HepG2 (cell line): ENCODE measurements at regions not wholly inside any gene's neighbourhood (a gene's known extent, or its start where the extent isn't known, plus 50 kb on each side); places are given as distances from the start of the nearest gene placed in this dataset.

ENCODE experiments used
- ATAC-seq: fragments of 200-7000 bp; cut with Tn5 transposase; 3 replicates; pipeline ENCODE4 v1.9.1; 2020; ENCODE audit warnings: mild to moderate bottlenecking, moderate library complexity
- BruUV-seq: library from RNA; stranded (reverse); fragments of 400-500 nt; replicated peaks from 2 replicates; lab custom pipeline; 2021; lab: Mats Ljungman, UMichigan
- CTCF ChIA-PET: fragments of 300-600 bp; formaldehyde crosslinking; extraction: SDS; loops from one replicate; lab custom pipeline; 2021; ENCODE audit warnings: low total read pairs, inconsistent platforms, low intra/inter-chr PET ratio; lab: Yijun Ruan, JAX
- POLR2A ChIA-PET: fragments of 350-600 bp; sonication (Branson Sonifier 250); formaldehyde crosslinking; loops from one replicate; lab custom pipeline; 2020; ENCODE audit warnings: antibody characterized with exemption, inconsistent platforms; lab: Yijun Ruan, JAX
- DNase-seq: peaks from one replicate; pipeline ENCODE4 v3.0.0-alpha.2; 2015; ENCODE audit warnings: low spot score
- FAIRE-seq: peaks from 3 replicates; lab custom pipeline; 2011; peaks lifted over from hg19 to GRCh38; lab: Jason Lieb, UNC
- H2AFZ ChIP-seq: one replicate; pipeline ENCODE4 v1.6.1; 2011; ENCODE audit warnings: low read length, inconsistent platforms
- H3K27ac ChIP-seq: fragments of 300-600 bp; 3 replicates; pipeline ENCODE4 v1.8.0; 2011; ENCODE audit warnings: mixed run types, mild to moderate bottlenecking, mixed read lengths, low read length, inconsistent platforms; ENCODE audit not compliant: insufficient read depth; ENCODE audit errors: extremely low read length
- H3K27me3 ChIP-seq, 2 experiments: fragments of 200-600 bp in 1 of 2; 2 replicates in 1 of 2; 3 replicates in 1 of 2; pipeline versions ENCODE4 v1.6.0 to v1.8.0; 2011; ENCODE audit warnings: low read length in 2 of 2, mild to moderate bottlenecking in 2 of 2, moderate library complexity in 2 of 2, inconsistent platforms in 1 of 2; ENCODE audit not compliant: insufficient read depth in 2 of 2, control insufficient read depth in 1 of 2
- H3K36me3 ChIP-seq, 2 experiments: fragments of 200-600 bp in 1 of 2; replicated peaks in 1 of 2; 2 replicates in 1 of 2; 3 replicates in 1 of 2; pipeline versions ENCODE4 v1.5.1 to v1.8.0; 2011; ENCODE audit warnings: low read length in 2 of 2, inconsistent platforms in 1 of 2; ENCODE audit not compliant: insufficient read depth in 2 of 2, control insufficient read depth in 1 of 2
- H3K4me1 ChIP-seq: 2 replicates; pipeline ENCODE4 v1.5.1; 2012; ENCODE audit warnings: low read length, inconsistent platforms; ENCODE audit not compliant: insufficient read depth
- H3K4me2 ChIP-seq: 2 replicates; pipeline ENCODE4 v1.6.0; 2011; ENCODE audit warnings: low read depth, low read length, inconsistent platforms
- H3K4me3 ChIP-seq, 3 experiments: fragments of 200-600 bp in 1 of 3; sonication (generic), shearing (Covaris generic) in 1 of 3; replicated peaks in 1 of 3; 2 replicates each; pipeline ENCODE4 v1.5.1; 2011 to 2016; ENCODE audit warnings: low read length in 3 of 3, inconsistent platforms in 2 of 3, low read depth in 2 of 3, mild to moderate bottlenecking in 2 of 3, control low read depth in 1 of 3, mixed read lengths in 1 of 3; ENCODE audit not compliant: insufficient read depth in 1 of 3
- H3K79me2 ChIP-seq: one replicate; pipeline ENCODE4 v1.6.1; 2011; ENCODE audit warnings: low read length, inconsistent platforms; ENCODE audit not compliant: insufficient read depth
- H3K9ac ChIP-seq: 2 replicates; pipeline ENCODE4 v1.6.0; 2011; ENCODE audit warnings: mild to moderate bottlenecking, low read depth, low read length, inconsistent platforms; ENCODE audit not compliant: insufficient read depth
- H3K9me3 ChIP-seq: 2 replicates; pipeline ENCODE4 v1.5.1; 2012; ENCODE audit warnings: mild to moderate bottlenecking, low read length
- H4K20me1 ChIP-seq: 2 replicates; pipeline ENCODE4 v1.6.0; 2011; ENCODE audit warnings: inconsistent platforms, mild to moderate bottlenecking, low read length, moderate library complexity; ENCODE audit not compliant: insufficient read depth
- PHB2 ChIP-seq: fragments of 450-650 bp; IDR thresholded peaks from 2 replicates; pipeline ENCODE4 v1.6.1; 2018; ENCODE audit not compliant: partially characterized antibody
- SKIL ChIP-seq: sonication (generic); formaldehyde crosslinking; IDR thresholded peaks from 2 replicates; pipeline ENCODE4 v1.8.0; 2022; ENCODE audit warnings: missing genetic modification reagents, mild to moderate bottlenecking, moderate library complexity, borderline replicate concordance
- TRIM24 ChIP-seq: sonication (generic); formaldehyde crosslinking; IDR thresholded peaks from 2 replicates; pipeline ENCODE4 v1.8.0; 2022; ENCODE audit warnings: mild to moderate bottlenecking, missing genetic modification reagents
- ZC3H4 ChIP-seq: sonication (generic); formaldehyde crosslinking; IDR thresholded peaks from 2 replicates; pipeline ENCODE4 v1.4.0; 2020; ENCODE audit warnings: missing genetic modification reagents, borderline replicate concordance
- ZNF441 ChIP-seq: sonication (generic); formaldehyde crosslinking; IDR thresholded peaks from 2 replicates; pipeline ENCODE4 v1.7.0; 2021; ENCODE audit warnings: missing genetic modification reagents, borderline replicate concordance
- ZNF710 ChIP-seq: sonication (generic); formaldehyde crosslinking; IDR thresholded peaks from 2 replicates; pipeline ENCODE4 v1.5.0; 2020; ENCODE audit warnings: mild to moderate bottlenecking, missing genetic modification reagents, borderline replicate concordance
- ZNF773 ChIP-seq: sonication (generic); formaldehyde crosslinking; IDR thresholded peaks from 2 replicates; pipeline ENCODE4 v1.4.0; 2020; ENCODE audit warnings: missing genetic modification reagents, borderline replicate concordance
- WGBS: methylation state at CpG from one replicate; pipeline ENCODE4 v1.1.6; 2017; ENCODE audit warnings: low lambda C conversion rate; 5-methylcytosine and 5-hydroxymethylcytosine counted together
- in situ Hi-C: cut with HindIII; loops from 2 replicates; pipeline ENCODE4 v1.10.0; 2017; ENCODE audit warnings: low pct_unique_long_range_greater_than_20kb; ENCODE audit not compliant: extremely low pct_ligation_motif_present
- intact Hi-C: fragments of 100-400 bp; cut with micrococcal nuclease; formaldehyde crosslinking; loops from one replicate; pipeline ENCODE4 v1.10.0; 2022; ENCODE audit not compliant: unreplicated experiment
- TF ChIP-seq, protein P1 (sequence below): sonication (generic); formaldehyde crosslinking; IDR thresholded peaks from 2 replicates; pipeline ENCODE4 v1.8.0; 2022; ENCODE audit warnings: mild to moderate bottlenecking, missing genetic modification reagents, moderate library complexity

DNA sequence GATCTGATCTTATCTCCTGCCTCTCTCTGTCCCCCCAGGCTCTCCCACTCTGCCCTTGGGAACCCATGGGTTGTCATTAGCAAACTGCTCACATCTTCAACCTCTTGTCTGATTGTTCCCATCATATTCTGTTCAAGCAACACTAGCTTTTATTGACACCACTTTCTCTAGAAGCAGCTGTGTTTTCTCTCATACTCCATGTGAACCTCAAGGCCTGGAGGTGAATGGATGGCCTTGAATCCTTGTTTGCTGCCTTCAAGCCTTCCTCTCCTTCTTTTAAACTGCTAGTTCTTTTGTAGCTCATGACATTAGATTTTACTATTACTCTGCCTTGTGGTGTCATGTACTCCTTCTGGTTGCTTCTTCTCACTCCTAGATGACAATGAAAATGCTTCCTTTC, 149.5 kb upstream of the WDFY3 start (continued):
- TF ChIP-seq ZNF710 (no peak), PHB2 (no peak), ZC3H4 (no peak), ZNF773 (no peak), TRIM24 (CRISPR knock-in tag) (no peak), ZNF441 (CRISPR knock-in tag) (no peak)
- TF ChIP-seq, protein P1, sequence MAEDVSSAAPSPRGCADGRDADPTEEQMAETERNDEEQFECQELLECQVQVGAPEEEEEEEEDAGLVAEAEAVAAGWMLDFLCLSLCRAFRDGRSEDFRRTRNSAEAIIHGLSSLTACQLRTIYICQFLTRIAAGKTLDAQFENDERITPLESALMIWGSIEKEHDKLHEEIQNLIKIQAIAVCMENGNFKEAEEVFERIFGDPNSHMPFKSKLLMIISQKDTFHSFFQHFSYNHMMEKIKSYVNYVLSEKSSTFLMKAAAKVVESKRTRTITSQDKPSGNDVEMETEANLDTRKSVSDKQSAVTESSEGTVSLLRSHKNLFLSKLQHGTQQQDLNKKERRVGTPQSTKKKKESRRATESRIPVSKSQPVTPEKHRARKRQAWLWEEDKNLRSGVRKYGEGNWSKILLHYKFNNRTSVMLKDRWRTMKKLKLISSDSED (CRISPR knock-in tag) = no peak

DNA sequence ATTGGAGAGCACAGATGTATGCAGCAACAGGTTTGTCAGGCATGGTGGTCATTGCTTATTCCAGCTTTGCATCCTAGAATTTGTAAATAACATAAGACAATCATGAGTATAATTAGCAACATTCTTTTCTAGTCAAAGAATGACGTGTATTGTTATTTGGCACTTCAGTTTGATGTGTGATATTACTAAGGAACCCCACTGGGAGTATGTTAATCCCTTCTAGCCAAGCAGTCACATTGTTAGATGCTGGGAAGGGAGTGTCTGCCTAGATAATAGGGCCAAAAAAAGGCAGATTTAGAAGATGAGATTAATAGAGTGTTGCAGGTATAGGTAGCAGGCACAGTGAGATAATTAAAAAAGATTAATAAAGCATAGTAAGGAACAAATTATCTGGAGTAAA, 159.2 kb upstream of the WDFY3 start:
- H2AFZ ChIP-seq = no peak overlapping the region
- no peak for TF ChIP-seq SKIL
- no peak overlapping the region for H3K27ac ChIP-seq
- no TSS peak for BruUV-seq
- POLR2A ChIA-PET = no interaction called here
- H3K9me3 ChIP-seq = 0 out of 2 replicates have a peak, but pooled peaks cover 8% of the 10 kb centered on the region
- 0 out of 2 replicates have a peak, but pooled peaks cover 10% of the 10 kb centered on the region for H3K4me1 ChIP-seq
- no peak for DNase-seq
- CTCF ChIA-PET = no interaction called here
- WGBS = 0% methylated on average over 1 of the region's 1 CpG
- no peaks in the 10 kb centered on the region for H3K79me2 ChIP-seq
- no peaks in the 10 kb centered on the region for H3K27me3 ChIP-seq
- FAIRE-seq = no peak
- H3K36me3 ChIP-seq = no peaks in the 10 kb centered on the region
- H4K20me1 ChIP-seq = no peaks in the 10 kb centered on the region
- no peak overlapping the region for H3K9ac ChIP-seq
- no peak overlapping the region for H3K4me2 ChIP-seq
- in situ Hi-C loops = loop anchor here (25.0 kb wide), 1 partner anchor 612 kb away; no protein-coding TSS in a partner anchor
- ATAC-seq = no peak
- no peak overlapping the region for H3K4me3 ChIP-seq
- intact Hi-C loops = no loop called here
